Activated CD4-positive, alpha-beta memory T cell treated with anti-CD3 and anti-CD28 coated beads for 36 hours (primary cell): ENCODE measurements at regions not wholly inside any gene's neighbourhood (a gene's known extent, or its start where the extent isn't known, plus 50 kb on each side); places are given as distances from the start of the nearest gene placed in this dataset.

Experiments
- CTCF ChIA-PET: fragments of 350-600 bp; sonication (Branson Sonifier 250); formaldehyde crosslinking; loops from one replicate; lab custom pipeline; 2021; ENCODE audit warnings: antibody characterized with exemption, inconsistent platforms; lab: Charles Lee
- POLR2A ChIA-PET: fragments of 350-600 bp; sonication (Branson Sonifier 250); formaldehyde crosslinking; loops from one replicate; lab custom pipeline; 2021; ENCODE audit warnings: antibody characterized with exemption; lab: Charles Lee
- DNase-seq: peaks from one replicate; pipeline ENCODE4 v3.0.0-alpha.2; 2020
- H3K27ac Mint-ChIP-seq: one replicate; pipeline ENCODE4 v1.8.0; 2021; ENCODE audit warnings: mixed read lengths
- H3K27me3 Mint-ChIP-seq: one replicate; pipeline ENCODE4 v1.8.0; 2021; ENCODE audit warnings: mixed read lengths
- H3K36me3 Mint-ChIP-seq: one replicate; pipeline ENCODE4 v1.8.0; 2021; ENCODE audit warnings: mixed read lengths
- H3K4me1 Mint-ChIP-seq: one replicate; pipeline ENCODE4 v1.8.0; 2021; ENCODE audit warnings: low read depth, mixed read lengths
- H3K4me3 Mint-ChIP-seq: one replicate; pipeline ENCODE4 v1.8.0; 2021; ENCODE audit warnings: mild to moderate bottlenecking, mixed read lengths
- H3K9me3 Mint-ChIP-seq: one replicate; pipeline ENCODE4 v1.8.0; 2021; ENCODE audit warnings: mixed read lengths
- intact Hi-C: fragments of 100-400 bp; cut with micrococcal nuclease; formaldehyde crosslinking; loops from one replicate; pipeline ENCODE4 v1.15.1; 2023

DNA sequence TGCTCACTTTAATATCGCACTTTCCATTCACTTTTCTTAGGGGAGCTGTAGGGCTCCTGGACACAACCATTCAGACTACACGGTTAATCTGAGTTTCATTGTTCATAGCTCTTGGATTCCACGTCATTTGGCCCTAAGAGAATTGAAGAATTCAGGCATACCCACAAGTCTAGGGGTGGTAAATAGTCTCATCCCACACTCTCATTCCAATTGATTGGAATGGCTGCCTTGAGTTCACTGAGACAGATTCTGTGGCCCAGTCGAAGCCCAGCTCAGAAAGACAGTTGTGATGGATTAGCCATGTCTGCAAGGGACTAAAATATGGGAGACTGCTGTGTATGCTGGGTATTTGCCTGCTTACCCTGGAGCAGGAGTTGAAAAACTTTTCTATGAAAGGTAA lies 124.6 kb downstream of the TFCP2L1 start:
- intact Hi-C loops: no loop called here
- Mint-ChIP-seq H3K27ac (no peak overlapping the region), H3K4me1 (no peaks in the 10 kb centered on the region), H3K27me3 (peaks cover 2% of the 10 kb centered on the region), H3K9me3 (peaks cover 31% of the 10 kb centered on the region), H3K4me3 (no peak overlapping the region), H3K36me3 (peaks cover 2% of the 10 kb centered on the region)
- ChIA-PET POLR2A (no interaction called here), CTCF (no interaction called here)
- no peak for DNase-seq

GRCh38 chr2:121161272-121161671 lies 123.7 kb downstream of the TFCP2L1 start:
- H3K36me3 Mint-ChIP-seq: peaks cover 2% of the 10 kb centered on the region
- no peak for DNase-seq
- intact Hi-C loops: no loop called here
- no peaks in the 10 kb centered on the region for H3K4me1 Mint-ChIP-seq
- H3K27me3 Mint-ChIP-seq: peaks cover 2% of the 10 kb centered on the region
- H3K9me3 Mint-ChIP-seq: peaks cover 29% of the 10 kb centered on the region
- CTCF ChIA-PET: interaction anchor here (0.9 kb wide), 1 partner anchor 33 kb away, joined by 4 read pairs; no protein-coding TSS in a partner anchor
- H3K4me3 Mint-ChIP-seq: no peak overlapping the region
- POLR2A ChIA-PET: no interaction called here
- H3K27ac Mint-ChIP-seq: no peak overlapping the region

DNA sequence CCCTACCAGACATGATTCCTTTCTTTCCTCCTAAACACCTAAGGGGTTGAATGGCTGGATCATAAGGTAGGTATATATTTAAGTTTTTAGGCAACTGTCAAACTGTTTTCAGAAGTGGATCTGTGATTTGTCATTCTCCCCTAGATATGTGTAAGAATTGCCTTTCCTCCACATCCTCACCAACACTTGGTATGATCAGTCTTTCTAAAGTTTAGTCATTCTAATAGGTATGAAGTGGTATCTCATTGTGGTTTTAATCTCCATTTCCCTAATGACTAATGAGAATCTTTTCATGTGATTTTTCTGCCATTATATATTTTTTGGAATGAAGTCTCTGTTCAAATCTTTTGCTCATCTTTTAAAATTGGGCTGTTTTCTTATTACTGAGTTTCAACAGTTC lies 122.1 kb downstream of the TFCP2L1 start:
- H3K36me3 Mint-ChIP-seq: peaks cover 2% of the 10 kb centered on the region
- no peaks in the 10 kb centered on the region for H3K4me1 Mint-ChIP-seq
- no peak for DNase-seq
- H3K9me3 Mint-ChIP-seq: peaks cover 15% of the 10 kb centered on the region
- peaks cover 2% of the 10 kb centered on the region for H3K27me3 Mint-ChIP-seq
- POLR2A ChIA-PET: no interaction called here
- CTCF ChIA-PET: no interaction called here
- no peak overlapping the region for H3K27ac Mint-ChIP-seq
- intact Hi-C loops: no loop called here
- H3K4me3 Mint-ChIP-seq: no peak overlapping the region

DNA sequence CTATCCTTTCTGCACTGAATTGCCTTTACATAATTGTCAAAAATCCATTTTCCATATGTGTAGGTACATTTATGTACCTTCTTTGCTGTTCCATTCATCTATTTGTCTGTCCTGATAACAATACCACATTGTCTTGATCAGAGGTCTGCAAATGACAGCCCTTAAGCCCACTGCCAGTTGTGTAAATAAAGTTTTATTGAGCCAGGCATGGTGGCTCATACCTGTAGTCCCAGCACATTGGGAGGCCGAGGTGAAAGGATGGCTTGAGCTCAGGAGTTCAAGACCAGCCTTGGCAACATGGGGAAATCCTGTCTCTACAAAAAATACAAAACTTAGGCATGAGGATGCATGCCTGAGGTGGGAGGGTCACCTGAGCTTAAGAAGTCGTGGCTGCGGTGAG lies 121.0 kb downstream of the TFCP2L1 start:
- Mint-ChIP-seq H3K9me3 (peaks cover 10% of the 10 kb centered on the region), H3K4me3 (no peak overlapping the region), H3K27ac (no peak overlapping the region), H3K4me1 (no peaks in the 10 kb centered on the region), H3K36me3 (no peaks in the 10 kb centered on the region), H3K27me3 (peaks cover 2% of the 10 kb centered on the region)
- ChIA-PET CTCF (no interaction called here), POLR2A (no interaction called here)
- intact Hi-C loops: no loop called here
- no peak for DNase-seq

DNA sequence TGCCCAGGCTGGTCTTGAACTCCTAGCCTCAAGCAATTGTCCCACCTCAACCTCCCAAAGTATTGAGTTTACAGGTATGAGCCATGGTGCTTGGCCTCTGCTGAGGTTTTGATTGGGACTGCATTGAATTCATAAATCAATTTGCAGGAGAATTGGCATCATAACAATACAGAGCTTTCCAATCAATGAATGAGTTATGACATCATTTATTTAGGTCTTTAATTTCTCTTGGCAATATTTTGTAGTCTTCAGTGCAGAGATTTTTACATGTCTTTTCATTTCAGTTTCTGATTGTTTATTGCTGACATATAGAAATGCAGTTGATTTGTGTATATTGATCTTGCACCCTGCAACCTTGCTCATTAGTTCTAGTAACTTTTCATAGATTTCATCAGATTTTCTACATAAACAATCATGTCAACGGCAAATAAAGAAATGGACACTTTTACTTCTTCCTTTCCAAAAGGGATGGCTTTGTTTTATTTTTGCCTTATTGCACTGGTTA lies 119.9 kb downstream of the TFCP2L1 start:
- Mint-ChIP-seq H3K27me3 (peaks cover 2% of the 10 kb centered on the region), H3K27ac (no peak overlapping the region), H3K4me1 (no peaks in the 10 kb centered on the region), H3K36me3 (no peaks in the 10 kb centered on the region), H3K9me3 (peaks cover 10% of the 10 kb centered on the region), H3K4me3 (no peak overlapping the region)
- CTCF ChIA-PET: no interaction called here
- intact Hi-C loops: no loop called here
- POLR2A ChIA-PET: no interaction called here
- no peak for DNase-seq
